Epithelial cell of prostate (primary cell): ENCODE measurements at regions not wholly inside any gene's neighbourhood (a gene's known extent, or its start where the extent isn't known, plus 50 kb on each side); places are given as distances from the start of the nearest gene placed in this dataset.

Experiments used
- DNase-seq: peaks from one replicate; pipeline ENCODE4 v3.0.0-alpha.2; 2011; ENCODE audit warnings: low read depth, low spot score
- H3K27ac ChIP-seq: fragments of 450-650 bp; 2 replicates; pipeline ENCODE4 v1.5.1; 2017; ENCODE audit warnings: mild to moderate bottlenecking

DNA sequence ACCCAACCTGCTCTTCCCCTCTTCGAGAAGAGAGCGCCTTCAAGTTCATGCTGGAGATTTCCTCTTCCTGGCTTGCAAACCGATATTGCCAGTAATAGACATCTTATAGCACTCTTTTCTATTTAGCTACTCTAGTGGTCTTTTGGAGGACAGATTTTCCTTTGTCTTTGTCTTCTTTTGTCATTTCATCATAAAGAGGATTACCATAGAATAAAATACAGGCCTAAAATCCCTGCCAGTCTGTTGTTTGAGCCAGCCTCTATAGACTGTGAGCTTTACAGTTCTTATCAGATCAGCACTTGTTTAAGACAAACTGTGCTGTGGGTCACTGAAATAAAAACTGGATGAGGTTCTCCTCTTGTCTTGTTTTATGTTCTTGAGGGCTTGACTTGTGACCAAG, 802.8 kb downstream of the NR2F1-AS1 start:
- no peak overlapping the region for H3K27ac ChIP-seq
- DNase-seq, result no peak

DNA sequence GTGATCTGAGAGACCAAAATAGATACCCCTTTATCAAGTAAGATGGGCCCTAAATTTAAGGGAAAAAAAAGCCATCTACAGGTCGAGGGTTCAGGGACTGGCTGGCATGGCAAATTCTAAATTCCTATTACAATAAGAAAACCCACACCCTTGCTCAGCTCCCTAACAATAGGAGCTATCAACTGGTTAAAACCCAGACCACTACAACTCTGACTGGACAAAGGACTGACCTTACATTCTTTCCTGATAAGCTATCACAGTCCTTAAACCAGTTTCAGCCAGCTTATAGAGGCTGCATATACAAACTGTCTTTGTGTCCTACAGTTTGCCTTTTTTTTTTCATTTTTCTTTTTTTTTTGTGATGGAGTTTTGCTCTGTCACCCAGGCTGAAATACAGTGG, 803.6 kb downstream of the NR2F1-AS1 start:
- DNase-seq, result no peak
- H3K27ac ChIP-seq, result no peak overlapping the region

DNA sequence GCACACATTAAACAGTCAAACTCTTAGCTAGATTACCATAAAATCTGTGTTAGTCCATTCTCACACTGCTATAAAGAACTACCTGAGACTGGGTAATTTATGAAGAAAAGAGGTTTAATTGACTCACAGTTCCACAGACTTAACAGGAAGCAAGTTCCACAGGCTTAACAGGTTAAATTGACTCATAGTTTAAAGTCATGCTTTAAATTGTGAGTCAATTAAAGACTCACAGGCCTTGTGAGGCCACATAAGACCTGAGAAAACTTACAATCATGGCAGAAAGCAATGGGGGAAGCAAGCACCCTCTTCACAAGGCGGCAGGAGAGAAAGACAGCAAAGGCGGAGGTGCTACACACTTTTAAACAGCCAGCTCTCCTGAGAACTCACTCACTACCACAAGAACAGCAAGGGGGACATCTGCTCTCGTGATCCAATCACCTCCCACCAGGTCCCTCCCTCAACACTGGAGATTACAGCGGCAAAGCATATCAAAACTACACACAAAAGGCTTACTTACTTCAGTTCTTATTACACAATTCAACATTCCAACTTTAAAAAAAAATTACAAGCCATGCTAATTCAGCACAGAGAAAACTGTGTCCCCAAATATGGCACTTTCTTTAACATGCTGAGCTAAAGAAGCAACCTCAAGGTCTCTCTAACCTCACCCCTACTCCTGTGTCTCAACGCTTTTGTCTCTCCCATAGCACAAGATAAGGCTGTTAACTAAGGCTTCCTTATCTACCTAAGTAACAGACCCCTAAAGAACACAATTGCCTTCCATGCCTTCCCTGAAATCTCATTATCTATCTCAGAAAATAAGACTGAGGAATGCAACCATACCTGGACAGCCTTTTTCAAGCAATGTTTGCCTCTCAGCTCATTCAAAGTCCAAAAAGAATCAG, 805.1 kb downstream of the NR2F1-AS1 start:
- peak; percentile 69 for DNase-seq
- peak overlapping the region; percentile 49 for H3K27ac ChIP-seq

DNA sequence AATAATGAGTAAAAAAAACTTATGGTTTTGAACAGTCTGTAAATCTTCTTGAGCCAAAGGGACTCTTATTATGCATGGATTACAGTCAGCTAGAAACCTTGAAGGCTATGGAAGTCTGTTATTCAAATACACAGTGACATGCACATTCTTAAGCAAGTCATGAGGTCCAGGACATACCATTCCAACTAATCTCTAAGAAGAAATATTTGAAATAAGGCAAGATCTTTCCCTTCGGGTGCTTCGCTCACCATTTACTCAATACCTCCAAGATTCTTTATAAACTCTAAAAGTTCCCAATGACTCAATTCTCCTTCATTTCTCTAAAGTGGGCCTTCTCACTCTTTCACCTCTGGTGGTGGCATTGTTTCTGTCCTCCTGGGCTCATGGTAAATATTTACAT, 811.0 kb downstream of the NR2F1-AS1 start:
- no peak overlapping the region for H3K27ac ChIP-seq
- no peak for DNase-seq

DNA sequence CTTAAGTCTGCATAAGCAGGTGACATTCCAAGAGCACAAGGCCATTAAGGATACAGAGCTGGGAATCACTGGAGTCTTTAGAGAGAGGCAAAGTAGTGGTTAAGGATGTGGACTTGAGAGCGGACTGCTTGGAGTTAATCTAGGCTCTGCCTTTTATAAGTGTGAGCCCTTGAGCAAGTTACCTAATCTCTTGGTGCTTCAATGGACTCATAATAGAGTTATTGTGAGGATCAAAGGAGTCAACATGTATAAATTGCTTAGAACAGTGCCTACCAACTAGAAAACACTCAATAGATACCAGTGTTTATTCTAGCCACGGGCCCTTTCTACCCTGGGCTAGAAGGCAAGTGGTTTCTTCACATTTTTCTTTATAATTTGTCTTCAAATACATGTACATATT, 819.4 kb downstream of the NR2F1-AS1 start:
- no peak overlapping the region for H3K27ac ChIP-seq
- DNase-seq, result no peak

DNA sequence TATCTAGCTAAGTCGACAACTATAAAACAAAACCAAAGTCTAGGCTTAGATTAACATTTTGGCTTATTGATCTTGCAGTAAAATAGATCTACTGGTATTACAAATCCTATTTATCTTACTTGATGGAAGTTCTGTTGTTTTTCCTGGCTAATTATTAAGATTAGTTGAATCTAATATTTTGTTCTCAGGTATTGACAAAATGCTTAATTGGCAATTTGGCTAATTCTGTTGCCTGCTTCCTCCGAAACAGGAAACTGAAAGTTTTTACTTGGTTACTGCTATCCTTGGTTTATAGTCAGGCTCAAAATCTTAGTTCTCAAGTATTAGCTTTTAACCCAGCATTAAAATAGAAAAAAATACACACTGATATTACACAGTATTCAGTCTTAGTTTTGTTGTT, 820.5 kb downstream of the NR2F1-AS1 start:
- H3K27ac ChIP-seq, result no peak overlapping the region
- DNase-seq, result no peak

DNA sequence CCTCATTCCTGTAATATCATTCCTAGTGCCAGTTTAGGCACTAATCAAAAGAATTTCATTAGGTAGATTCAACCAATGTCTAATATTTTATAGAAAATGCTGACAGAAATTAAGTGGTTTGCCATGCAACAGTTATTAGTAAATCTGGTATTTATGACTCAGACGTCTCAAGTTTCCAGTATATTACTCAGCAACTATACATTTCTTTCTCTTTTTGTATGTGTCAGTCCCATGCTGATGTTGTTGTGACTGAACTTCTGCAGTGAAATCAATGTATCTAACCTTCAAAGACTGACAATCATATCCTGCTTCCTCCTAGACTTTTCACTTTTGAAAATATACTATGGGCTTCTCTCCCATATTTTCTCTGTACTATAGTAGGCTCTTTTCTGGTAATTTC, 822.5 kb downstream of the NR2F1-AS1 start:
- peak; percentile 41 for DNase-seq
- H3K27ac ChIP-seq, result peak overlapping the region; percentile 7

DNA sequence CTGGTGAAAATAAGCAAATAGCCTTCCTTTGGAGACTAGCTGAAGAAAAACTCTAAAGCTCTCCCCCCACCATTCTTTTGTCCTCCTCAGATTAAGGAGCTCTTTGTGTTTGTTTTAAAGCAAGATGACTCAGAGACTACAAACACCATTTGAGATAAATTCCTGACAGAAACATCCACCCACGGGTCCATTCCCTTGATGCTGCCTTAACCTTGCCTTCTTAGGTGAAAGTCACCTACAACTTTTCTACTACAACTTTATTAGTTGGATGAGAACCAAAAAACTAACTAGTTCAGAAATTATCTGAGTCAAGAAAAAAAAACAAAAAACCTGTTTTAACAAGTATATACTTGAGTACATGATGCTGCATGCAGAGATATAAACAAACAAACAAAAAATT, 831.1 kb downstream of the NR2F1-AS1 start:
- H3K27ac ChIP-seq, result no peak overlapping the region
- peak; percentile 31 for DNase-seq

DNA sequence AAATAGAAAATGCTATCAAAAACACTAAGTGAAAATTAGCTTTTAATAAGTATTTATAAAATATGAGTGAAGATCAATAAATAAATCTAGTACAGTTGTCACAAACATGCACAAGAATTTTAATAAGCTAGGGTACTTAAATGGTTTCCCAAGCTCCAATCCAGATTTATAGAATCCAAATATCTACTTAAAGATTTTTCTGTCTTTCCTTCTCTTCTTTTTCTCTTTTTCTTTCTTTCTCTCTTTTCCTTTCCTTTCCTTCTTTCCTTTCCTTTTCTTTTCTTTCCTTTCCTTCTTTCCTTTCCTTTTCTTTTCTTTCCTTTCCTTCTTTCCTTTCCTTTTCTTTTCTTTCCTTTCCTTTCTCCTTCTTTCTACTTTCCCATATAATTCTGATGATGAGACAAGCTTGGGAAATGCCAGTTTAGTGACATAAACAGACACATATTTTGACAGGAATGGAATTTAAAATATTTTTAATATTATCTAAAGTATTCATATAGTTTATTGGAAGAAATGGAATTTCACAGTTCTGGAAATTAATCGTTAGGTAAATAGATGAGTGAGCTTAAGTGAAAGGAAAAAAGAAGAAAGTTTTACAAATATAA, 832.8 kb downstream of the NR2F1-AS1 start:
- no peak overlapping the region for H3K27ac ChIP-seq
- no peak for DNase-seq

DNA sequence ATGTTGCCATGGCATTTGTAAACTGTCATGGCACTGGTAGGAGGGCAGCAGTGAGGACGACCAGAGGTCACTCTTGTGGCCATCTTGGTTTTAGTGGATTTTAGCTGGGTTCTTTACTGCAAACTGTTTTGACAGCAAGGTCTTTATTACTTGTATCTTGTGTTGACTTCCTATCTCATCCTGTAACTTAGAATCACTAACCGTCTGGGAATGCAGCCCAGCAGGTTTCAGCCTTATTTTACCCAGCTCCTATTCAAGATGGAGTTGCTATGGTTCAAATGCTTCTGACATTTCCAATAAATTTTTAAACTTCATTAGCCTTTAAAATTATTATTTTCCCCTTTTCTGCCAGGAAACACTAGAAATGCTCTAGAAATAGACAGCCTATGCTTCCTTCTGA, 839.1 kb downstream of the NR2F1-AS1 start:
- H3K27ac ChIP-seq, result no peak overlapping the region
- no peak for DNase-seq

DNA sequence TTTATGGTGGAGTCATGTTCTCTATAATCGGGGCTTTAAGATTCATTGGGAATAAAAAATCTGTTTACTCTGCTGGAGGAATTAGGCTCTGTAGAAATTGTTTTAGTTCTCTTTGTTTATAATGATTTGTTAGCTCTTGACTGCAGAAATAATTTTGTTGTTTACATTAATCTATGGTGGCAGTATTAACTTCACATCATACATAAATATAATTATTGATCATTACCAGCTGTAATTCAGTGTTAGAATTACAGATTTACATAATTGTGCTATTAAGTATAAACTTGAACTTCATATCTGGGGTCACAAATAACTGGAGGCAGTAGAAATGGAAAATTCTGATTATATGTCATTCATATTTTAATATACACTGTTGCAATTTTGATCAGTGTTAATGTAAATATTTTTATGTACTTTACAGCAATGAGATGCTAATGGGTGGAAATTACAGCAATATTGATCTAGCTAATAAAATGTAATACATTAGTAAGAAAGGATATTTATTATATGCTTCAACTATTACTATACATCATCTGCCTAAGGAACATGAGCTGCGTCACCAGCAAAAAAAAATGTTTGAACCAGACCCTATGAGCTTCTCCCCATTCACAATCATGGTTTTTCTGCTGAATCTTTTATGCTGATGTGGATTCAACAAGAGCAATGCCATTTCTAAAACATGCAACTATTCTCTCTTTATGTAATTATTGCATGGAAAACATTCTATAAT, 846.6 kb downstream of the NR2F1-AS1 start:
- no peak for DNase-seq
- H3K27ac ChIP-seq, result no peak overlapping the region

DNA sequence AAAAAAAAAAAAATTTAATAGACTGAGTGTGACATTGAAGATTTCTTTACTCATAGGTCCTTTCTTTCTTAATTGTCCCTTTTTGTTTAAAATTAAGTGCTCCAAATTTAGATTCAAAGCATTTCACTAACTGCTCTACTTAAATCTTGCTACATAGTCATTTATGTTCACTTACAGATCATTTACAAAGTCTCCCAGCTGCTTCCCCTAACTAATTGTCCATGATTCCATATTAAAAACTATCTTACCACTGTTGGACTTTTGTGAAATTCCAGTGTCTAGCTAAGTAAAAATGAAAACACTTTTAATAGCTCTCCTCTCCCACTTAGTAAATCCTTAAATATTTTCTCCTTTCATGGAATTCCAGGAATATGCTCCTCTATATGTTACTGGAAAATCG, 850.5 kb downstream of the NR2F1-AS1 start:
- H3K27ac ChIP-seq, result no peak overlapping the region
- DNase-seq, result no peak

DNA sequence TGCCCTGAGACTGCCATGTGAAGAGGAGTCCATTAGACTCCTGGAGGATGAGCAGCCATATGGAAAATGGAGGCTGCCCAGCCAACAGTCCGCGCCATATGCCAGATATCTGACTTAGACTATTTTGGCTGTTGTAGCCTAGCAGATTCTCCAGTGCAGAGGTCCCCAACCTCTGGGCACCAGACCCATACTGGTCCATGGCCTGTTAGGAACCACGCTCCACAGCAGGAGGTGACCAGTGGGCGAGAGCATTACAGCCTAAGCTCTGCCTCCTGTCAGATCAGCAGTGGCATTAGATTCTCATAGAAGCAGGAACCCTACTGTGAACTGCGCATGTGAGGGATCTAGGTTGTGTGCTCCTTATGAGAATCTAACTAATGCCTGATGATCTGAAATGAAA, 851.9 kb downstream of the NR2F1-AS1 start:
- DNase-seq, result no peak

DNA sequence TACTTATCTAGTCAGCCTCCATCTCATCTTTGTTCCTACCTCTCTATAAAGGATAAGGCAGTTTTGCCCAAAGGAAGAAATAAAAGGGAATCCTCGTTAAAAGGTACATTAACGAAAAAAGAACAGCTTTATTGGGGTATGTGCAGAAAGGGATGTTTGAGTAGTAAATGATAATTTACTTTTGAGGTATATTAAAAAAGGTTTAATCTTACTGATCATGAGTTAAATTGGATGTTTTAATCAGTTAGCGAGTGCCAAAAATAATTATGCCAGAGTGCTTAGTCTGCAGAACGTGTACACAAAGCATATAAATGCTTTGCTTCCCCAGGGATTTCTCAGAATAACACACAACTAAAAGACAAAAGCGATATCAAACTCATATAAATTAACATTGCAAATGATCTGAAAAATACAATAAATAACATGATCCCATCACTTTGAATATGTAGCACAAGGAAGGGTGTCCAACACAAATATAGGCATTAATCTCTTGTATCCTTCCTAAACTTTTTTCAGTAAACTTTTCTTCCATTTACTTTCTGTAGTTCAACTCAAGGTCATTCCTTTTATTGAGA, 865.0 kb downstream of the NR2F1-AS1 start:
- H3K27ac ChIP-seq, result no peak overlapping the region
- DNase-seq, result no peak

More for the DNA sequence above, 851.9 kb downstream of the NR2F1-AS1 start:
- no peak overlapping the region for H3K27ac ChIP-seq

DNA sequence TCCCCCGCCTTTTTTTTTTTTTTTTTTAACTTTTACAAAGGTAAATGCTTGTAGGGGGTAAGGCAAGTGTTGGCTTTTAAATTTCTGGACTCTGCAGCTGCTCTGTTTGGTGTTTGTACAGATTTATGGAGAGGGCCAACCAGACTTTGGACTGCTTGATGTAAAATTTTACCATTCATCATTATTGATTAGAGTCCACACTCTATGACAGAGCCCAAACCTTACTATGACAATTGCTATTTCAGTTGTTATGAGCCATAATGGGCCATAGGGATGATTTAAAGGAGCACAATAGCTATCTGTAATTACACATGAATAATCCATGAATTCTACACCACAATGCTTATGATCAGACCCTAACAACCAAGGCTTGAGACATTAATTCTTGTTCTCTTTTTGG, 867.2 kb downstream of the NR2F1-AS1 start:
- DNase-seq, result no peak
- no peak overlapping the region for H3K27ac ChIP-seq

DNA sequence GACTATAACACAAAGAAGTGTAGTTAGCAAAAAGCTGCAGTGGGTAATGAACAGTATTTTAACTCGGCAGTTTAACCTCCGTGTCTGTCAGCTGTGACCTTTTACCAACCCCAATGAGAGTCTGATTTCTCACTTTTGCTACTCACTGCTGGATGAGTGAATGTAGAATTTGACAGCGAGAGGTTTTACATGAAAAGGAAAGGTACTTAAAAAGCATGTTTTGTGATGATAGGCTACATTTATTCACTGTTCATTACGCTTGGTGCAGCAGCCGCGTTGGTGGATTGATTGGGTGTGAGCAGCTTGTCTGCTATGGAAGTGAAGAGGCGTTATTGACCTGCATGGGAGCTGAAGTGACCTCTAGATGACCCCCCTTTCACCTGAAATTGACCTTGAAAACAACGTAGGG, 867.7 kb downstream of the NR2F1-AS1 start:
- DNase-seq, result no peak
- no peak overlapping the region for H3K27ac ChIP-seq

DNA sequence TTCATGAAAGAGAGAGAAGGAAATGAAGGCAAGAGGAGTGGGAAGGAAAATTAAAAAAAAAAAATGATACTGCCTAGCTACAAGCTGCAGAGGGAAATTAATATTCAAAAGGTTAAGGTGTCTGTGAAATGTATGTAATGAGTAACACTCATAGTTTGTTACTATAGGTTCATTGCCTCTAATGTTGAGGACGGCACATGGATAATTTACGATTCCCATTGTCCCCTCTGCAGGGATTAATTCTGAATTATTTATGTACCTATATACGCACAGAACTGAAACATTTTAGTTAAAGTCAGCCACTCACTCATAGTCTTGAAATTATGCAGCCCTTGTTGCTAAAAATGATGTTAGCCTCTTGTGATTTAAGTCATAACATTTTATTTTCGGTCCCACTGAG, 869.1 kb downstream of the NR2F1-AS1 start:
- H3K27ac ChIP-seq, result no peak overlapping the region
- no peak for DNase-seq

DNA sequence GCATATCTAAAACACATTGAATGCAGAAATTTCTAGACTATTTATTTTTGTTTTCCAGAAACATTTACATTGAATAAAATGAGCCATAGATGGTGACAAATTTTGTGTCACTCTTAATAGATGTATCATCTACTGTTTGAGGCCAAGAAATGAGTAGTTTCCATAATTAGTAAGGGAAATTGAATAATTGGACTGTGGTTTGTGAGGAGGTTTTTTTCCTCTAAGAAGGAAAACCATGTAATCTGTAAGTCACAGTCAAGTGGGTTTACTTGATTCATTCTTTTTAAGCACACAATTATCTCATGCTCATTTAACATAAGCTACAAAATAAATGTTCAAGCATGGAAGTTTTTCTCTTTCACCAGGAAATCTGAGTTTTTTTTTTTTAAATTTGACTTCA, 876.4 kb downstream of the NR2F1-AS1 start:
- H3K27ac ChIP-seq, result no peak overlapping the region
- no peak for DNase-seq

DNA sequence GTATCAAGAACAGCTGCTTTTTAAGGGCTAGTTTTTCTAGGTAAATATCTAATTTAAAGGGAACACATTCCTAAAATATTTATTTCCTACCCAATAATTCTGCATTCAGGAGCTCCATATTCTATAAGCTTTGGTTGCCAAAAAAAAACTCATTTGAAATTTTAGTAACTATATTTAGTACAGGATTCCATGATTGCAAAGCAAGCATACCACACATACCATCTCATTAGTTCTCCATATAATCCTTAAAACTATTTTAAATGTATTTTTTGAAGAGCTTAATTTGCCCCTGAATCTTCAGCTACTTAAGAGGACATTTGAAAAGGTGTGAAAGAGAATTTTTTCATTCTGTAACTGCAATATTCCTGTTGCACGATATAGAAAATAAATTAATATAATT, 877.0 kb downstream of the NR2F1-AS1 start:
- no peak for DNase-seq
- H3K27ac ChIP-seq, result no peak overlapping the region

DNA sequence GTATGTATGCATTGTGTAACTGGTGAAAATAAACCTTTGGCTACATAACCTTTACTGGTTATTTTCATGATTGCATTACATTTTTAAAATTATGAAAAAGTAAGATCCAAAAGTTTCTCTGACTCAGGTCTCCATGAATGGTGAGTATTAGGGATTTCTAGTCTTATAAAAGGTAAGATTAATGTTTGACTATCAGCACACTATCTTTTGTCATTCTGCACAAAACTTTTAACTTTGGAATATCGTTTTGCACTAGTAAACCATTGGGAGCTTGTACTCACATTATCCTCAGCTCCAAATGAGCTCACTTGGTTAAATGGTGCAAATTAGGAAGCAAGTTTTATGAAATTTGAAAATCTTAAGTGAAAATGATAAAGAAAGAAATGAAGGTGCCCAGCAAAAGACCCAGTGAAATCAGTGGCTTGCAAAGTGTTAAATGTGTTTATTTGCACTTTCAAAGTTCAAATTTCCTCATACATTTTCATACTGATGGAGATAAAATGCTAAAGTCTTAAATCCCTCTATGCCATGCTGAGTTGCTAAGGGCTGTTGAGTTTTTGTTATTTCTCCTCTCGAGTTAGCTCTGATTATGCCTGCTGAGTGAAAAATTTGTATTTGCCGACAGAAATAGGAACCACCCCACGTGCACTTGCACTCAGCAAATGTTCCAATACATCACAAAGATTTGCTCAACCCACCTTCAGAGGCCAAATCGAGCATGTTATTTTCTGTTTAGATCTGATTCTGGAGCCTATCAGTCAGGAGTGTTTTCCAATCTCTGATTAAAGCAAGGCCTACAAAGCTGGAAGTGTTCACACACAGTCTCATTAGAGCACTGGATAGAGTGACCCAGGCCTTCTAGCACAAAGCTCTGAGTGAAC, 885.7 kb downstream of the NR2F1-AS1 start:
- DNase-seq, result no peak
- no peak overlapping the region for H3K27ac ChIP-seq
